ENCODE measurements at regions not wholly inside any gene's neighbourhood (a gene's known extent, or its start where the extent isn't known, plus 50 kb on each side); places are given as distances from the start of the nearest gene placed in this dataset.

DNA sequence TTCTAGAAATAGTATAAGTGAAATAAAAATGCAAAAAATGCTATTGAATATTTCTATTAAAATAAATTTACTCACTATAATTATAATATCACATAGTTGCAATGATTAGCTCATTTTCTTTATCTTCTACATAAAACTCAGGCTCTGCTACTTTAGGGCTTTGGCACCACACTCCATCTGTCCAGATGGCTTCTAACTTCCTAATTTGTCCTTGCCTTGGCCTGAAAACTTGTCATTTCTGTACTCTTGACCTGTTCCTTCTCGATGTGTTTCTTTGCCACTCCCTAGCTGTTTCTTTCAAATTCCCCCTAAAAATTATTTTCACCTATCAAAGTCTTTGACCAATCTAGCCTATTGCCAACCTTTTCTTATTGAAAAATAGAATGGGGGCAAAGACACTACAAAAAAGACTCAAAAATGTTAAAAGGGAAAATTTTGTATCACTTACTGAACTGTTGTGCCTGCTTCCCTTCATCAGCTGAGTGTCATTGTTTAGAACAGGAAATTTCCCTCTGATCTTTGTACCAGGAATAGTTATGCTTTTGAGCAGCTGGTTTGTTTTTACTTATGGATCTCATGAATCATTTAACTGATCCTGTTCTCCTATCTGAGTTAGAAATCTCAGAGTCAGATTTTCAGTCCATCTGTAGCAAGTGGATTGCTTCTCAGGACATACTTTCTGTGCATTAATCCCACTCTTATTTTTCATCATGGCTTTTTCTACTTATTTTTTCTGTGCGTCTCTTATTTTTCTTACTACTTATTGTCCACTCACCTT, 279.2 kb upstream of the CNR1 start:
- Histone ChIP-seq H3K36me3 (ENCODE audit: insufficient read depth) (no peaks in the 10 kb centered on the region), H3K4me2 (no peak overlapping the region), H3K79me2 (ENCODE audit: insufficient read depth, low read depth) (no peaks in the 10 kb centered on the region), H3K4me3 (IDR thresholded peaks at IDR 0.05; ENCODE audit: insufficient read depth, low read depth, low read length) (no peak overlapping the region), H3K27ac (no peak overlapping the region), H2AFZ (ENCODE audit: low read depth) (no peak overlapping the region), H3K9ac (no peak overlapping the region), H4K20me1 (ENCODE audit: insufficient read depth) (no peaks in the 10 kb centered on the region), H3K27me3 (ENCODE audit: insufficient read depth, low read depth) (no peaks in the 10 kb centered on the region), H3K4me1 (ENCODE audit: low read depth, poor library complexity, severe bottlenecking) (no peaks in the 10 kb centered on the region)
- TF ChIP-seq CTCF (conservative IDR thresholded peaks at IDR 0.05; ENCODE audit: low read depth, low read length), result no peak

GRCh38 chr6:88443554-88443953, 277.4 kb upstream of the CNR1 start:
- Histone ChIP-seq H3K27me3 (ENCODE audit: insufficient read depth, low read depth) (no peaks in the 10 kb centered on the region), H3K4me3 (IDR thresholded peaks at IDR 0.05; ENCODE audit: insufficient read depth, low read depth, low read length) (no peak overlapping the region), H2AFZ (ENCODE audit: low read depth) (no peak overlapping the region), H3K36me3 (ENCODE audit: insufficient read depth) (no peaks in the 10 kb centered on the region), H3K4me2 (no peak overlapping the region), H4K20me1 (ENCODE audit: insufficient read depth) (no peaks in the 10 kb centered on the region), H3K9ac (no peak overlapping the region), H3K79me2 (ENCODE audit: insufficient read depth, low read depth) (no peaks in the 10 kb centered on the region), H3K4me1 (ENCODE audit: low read depth, poor library complexity, severe bottlenecking) (no peaks in the 10 kb centered on the region), H3K27ac (no peak overlapping the region)
- no peak for TF ChIP-seq CTCF (conservative IDR thresholded peaks at IDR 0.05; ENCODE audit: low read depth, low read length)

DNA sequence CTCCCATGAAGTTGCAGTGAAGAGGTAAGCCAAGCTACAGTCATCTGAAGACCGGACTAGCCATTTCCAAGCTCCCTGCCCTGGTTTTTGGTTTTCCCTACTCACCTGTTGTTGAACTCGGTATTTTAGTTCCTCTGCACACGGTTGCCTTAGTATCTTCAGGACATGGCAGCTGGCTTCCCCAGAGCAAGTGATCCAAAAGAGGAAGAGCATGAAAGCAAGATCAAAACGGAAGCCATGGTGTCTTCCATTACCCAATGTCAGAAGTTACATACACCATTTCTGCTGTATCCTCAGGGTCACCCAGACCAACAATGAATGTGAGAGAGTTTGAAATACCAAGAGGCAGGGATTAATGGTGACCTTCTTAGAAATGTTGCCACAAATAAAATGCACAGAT, 276.6 kb upstream of the CNR1 start:
- Histone ChIP-seq H4K20me1 (ENCODE audit: insufficient read depth) (no peaks in the 10 kb centered on the region), H3K79me2 (ENCODE audit: insufficient read depth, low read depth) (no peaks in the 10 kb centered on the region), H3K4me1 (ENCODE audit: low read depth, poor library complexity, severe bottlenecking) (no peaks in the 10 kb centered on the region), H3K4me3 (IDR thresholded peaks at IDR 0.05; ENCODE audit: insufficient read depth, low read depth, low read length) (no peak overlapping the region), H3K4me2 (no peak overlapping the region), H3K9ac (no peak overlapping the region), H2AFZ (ENCODE audit: low read depth) (no peak overlapping the region), H3K27ac (no peak overlapping the region), H3K27me3 (ENCODE audit: insufficient read depth, low read depth) (no peaks in the 10 kb centered on the region), H3K36me3 (ENCODE audit: insufficient read depth) (no peaks in the 10 kb centered on the region)
- TF ChIP-seq CTCF (conservative IDR thresholded peaks at IDR 0.05; ENCODE audit: low read depth, low read length), result no peak

- Histone ChIP-seq H4K20me1 (ENCODE audit: insufficient read depth) (no peaks in the 10 kb centered on the region), H3K79me2 (ENCODE audit: insufficient read depth, low read depth) (no peaks in the 10 kb centered on the region), H3K36me3 (ENCODE audit: insufficient read depth) (no peaks in the 10 kb centered on the region), H3K27ac (no peak overlapping the region), H3K4me2 (no peak overlapping the region), H3K4me3 (IDR thresholded peaks at IDR 0.05; ENCODE audit: insufficient read depth, low read depth, low read length) (no peak overlapping the region), H3K27me3 (ENCODE audit: insufficient read depth, low read depth) (no peaks in the 10 kb centered on the region), H3K4me1 (ENCODE audit: low read depth, poor library complexity, severe bottlenecking) (no peaks in the 10 kb centered on the region), H2AFZ (ENCODE audit: low read depth) (no peak overlapping the region), H3K9ac (no peak overlapping the region)
- TF ChIP-seq CTCF (conservative IDR thresholded peaks at IDR 0.05; ENCODE audit: low read depth, low read length), result no peak
Observed at GRCh38 chr6:88441346-88441745, 275.2 kb upstream of the CNR1 start.

Data from KMS-11 (cell line).